DMS79 treated with DMSO at 0.1 percent for 48 hours (cell line): ENCODE measurements at regions not wholly inside any gene's neighbourhood (a gene's known extent, or its start where the extent isn't known, plus 50 kb on each side); places are given as distances from the start of the nearest gene placed in this dataset.
A peak's percentile ranks its signal among the peaks of the same experiment; 100 is the strongest.

Source experiments
- DNase-seq: peaks from one replicate; lab custom pipeline; 2025; lab: John Stamatoyannopoulos, UW

DNA sequence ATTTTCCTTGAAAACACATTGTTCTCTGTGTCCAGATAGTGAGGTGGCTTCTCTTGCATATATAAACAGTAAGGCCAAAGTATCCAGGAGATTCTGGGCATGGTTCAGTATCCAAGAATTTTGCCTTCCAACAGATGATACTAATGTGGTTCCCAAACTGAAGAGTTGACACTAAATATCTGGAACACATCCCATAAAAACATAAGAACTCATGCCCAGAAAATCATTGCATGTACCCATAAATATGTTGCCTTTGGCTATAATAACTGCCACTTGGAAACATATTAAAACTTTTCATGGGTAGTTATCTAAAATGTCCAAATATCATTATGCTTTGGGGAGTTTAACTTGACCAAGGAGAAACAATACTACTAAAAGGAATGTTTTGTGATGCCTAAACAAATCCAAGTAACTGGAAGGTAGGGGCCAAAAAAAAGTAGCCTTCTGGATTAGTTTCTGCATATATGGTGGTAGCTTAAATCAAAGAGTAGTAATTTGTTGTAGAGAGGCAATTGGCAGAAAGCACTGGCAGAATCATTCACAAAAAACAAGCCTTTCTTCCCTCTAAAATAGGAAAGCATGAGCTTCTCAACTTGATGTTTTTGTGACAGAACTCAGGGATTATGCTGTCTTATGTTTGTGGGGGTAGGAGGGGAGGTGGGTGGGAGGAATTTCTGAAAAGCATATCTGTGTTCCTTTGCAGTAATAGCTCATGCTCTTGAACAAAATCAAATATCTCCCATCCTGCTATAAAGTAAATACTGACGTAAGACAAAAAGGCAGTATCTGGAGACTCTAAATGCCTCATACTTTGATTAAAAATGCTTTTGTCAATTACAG, 753.9 kb downstream of the TUSC7 start:
- DNase-seq: no peak

DNA sequence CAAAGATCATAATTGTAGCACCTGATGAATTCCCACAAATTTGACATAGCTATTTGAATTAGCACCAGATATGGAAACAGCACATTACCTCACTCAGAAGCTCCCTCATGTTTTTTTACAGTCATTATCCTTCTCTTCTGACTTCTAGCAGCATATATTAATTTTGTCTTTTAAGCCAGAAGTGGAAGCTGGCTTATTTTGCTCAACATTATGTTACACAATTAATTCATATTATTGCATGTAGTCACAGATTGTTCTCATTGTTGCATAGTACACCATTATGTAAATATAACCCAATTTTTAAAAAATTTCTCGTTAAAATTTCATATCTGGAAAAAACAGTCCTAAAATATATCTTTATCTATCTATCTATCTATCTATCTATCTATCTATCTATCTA, 762.3 kb downstream of the TUSC7 start:
- DNase-seq: no peak

- peak; percentile 97 for DNase-seq
Observed at GRCh38 chr3:117473981-117474538, 764.5 kb downstream of the TUSC7 start.

GRCh38 chr3:117476572-117476971, 767.0 kb downstream of the TUSC7 start:
- DNase-seq: peak; percentile 74

GRCh38 chr3:117477214-117477755, 767.7 kb downstream of the TUSC7 start:
- DNase-seq: no peak

GRCh38 chr3:117479095-117479494, 769.5 kb downstream of the TUSC7 start:
- DNase-seq: no peak

- DNase-seq: peak; percentile 55
Observed at GRCh38 chr3:117480525-117480924, 770.9 kb downstream of the TUSC7 start.

- no peak for DNase-seq
Observed at GRCh38 chr3:117480972-117481371, 771.4 kb downstream of the TUSC7 start.

- DNase-seq: no peak
Observed at GRCh38 chr3:117483839-117484238, 774.3 kb downstream of the TUSC7 start.

- no peak for DNase-seq
Observed at GRCh38 chr3:117485841-117486240, 776.3 kb downstream of the TUSC7 start.

GRCh38 chr3:117486719-117487716, 777.4 kb downstream of the TUSC7 start:
- DNase-seq: no peak

GRCh38 chr3:117488983-117489382, 779.4 kb downstream of the TUSC7 start:
- no peak for DNase-seq

GRCh38 chr3:117489663-117490079, 780.1 kb downstream of the TUSC7 start:
- DNase-seq: no peak

DNA sequence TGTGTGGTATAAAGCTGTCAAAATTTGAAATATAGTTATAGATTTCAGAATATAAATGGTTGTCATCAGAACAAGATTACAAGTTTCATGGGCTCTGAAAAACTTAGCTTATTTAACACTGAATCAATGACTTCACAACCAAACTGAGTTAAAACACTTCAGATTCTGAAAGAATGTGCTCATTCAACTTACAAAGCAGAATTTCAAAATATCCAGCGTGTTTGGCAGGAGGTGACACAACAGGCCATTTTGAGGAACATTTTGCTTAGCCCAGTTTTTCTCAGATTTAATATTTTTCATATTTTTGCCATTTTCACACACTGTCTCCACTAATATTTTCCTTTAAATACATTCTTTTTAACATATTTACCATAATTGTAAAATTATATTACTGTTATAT, 781.1 kb downstream of the TUSC7 start:
- no peak for DNase-seq

- no peak for DNase-seq
Observed at GRCh38 chr3:117495620-117496019, 786.0 kb downstream of the TUSC7 start.

- DNase-seq: no peak
Observed at GRCh38 chr3:117499189-117499870, 789.8 kb downstream of the TUSC7 start.

- no peak for DNase-seq
Observed at GRCh38 chr3:117507958-117508357, 798.4 kb downstream of the TUSC7 start.

GRCh38 chr3:117509858-117510257, 800.3 kb downstream of the TUSC7 start:
- no peak for DNase-seq

DNA sequence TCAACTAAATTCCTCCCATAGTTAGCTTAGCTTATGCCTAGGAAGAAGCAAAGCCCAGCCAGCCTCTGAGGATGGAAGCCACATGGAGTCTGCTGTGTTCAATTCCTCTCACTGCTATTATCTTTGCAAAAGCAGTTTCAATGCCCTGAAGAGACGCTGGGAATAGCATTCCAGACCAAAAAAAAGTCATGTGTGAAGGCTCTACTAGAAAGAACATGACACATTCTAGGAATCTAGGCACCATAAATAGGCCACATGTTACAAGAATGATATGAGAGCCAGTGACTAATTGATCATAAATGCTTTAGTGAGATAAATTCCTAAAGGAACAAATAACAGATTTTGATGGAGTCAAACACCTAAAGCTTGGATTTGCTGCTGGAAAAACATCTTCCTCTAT, 800.8 kb downstream of the TUSC7 start:
- no peak for DNase-seq

DNA sequence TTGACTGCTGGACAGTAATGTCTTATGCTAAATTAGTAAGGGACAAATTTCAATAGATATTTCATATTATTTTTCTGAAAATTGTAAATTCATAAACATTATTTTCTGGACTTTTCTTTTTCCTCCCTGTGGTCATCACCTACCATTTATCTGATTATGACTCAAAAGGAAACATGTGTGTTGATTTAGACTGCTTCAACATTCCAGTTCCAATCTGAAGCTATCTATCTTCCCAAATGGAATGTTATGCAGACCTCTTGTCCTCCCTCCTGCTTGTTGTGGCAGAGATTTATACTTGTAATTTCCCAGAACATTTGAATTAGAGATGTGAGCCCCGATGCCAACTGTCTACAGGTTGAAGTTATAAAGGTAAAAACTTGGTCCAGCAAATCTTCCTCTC, 803.4 kb downstream of the TUSC7 start:
- DNase-seq: no peak

DNA sequence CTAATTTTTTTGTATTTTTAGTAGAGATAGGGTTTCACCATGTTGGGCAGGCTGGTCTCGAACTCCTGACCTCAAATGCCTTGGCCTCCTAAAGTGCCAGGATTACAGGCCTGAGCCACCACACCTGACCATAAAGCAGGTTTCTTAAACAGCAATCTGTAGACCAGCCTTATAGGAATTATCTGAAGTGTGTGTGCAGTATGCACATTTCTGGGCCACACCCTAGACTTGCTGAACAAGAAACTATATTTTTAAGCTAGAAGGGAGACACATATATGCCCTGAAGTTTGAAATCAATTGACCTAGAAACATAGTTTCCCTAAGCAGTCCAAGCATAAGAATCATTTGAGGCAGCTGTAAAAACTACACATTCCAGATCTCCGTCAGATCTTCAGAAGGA, 805.7 kb downstream of the TUSC7 start:
- no peak for DNase-seq

- DNase-seq: no peak
Observed at GRCh38 chr3:117518364-117518763, 808.8 kb downstream of the TUSC7 start.
